Gastrocnemius medialis (tissue), 4 donors: ENCODE measurements at regions not wholly inside any gene's neighbourhood (a gene's known extent, or its start where the extent isn't known, plus 50 kb on each side); places are given as distances from the start of the nearest gene placed in this dataset.

ENCODE experiments used
- ATAC-seq, 2 donors: fragments of 150-250 bp; one replicate each; pipeline ENCODE4 v1.9.1; 2016
- DNase-seq, 2 donors: peaks; one replicate each; pipeline ENCODE4 v3.0.0-alpha.2; 2019
- H3K27ac ChIP-seq, 4 donors: fragments of 200-600 bp; sonication (generic); 1 replicate in 1 of 4; 2 replicates in 3 of 4; pipeline ENCODE4 v1.5.1; 2016 to 2018; ENCODE audit warnings: mild to moderate bottlenecking in 2 of 4, moderate library complexity in 1 of 4
- H3K27me3 ChIP-seq, 3 donors: fragments of 200-600 bp; sonication (generic) in 2 of 3; 1 replicate in 1 of 3; 2 replicates in 2 of 3; pipeline versions ENCODE4 v1.5.1 to v1.6.0; 2016 to 2019; ENCODE audit warnings: mild to moderate bottlenecking in 1 of 3, moderate library complexity in 1 of 3
- H3K36me3 ChIP-seq, 2 donors: fragments of 200-600 bp; sonication (generic) in 1 of 2; one replicate each; pipeline ENCODE4 v1.5.1; 2017 to 2018
- H3K4me1 ChIP-seq, 2 donors: fragments of 200-600 bp; sonication (generic) in 1 of 2; one replicate each; pipeline ENCODE4 v1.5.1; 2016 to 2017; ENCODE audit warnings: mild to moderate bottlenecking in 2 of 2
- H3K4me3 ChIP-seq, 4 donors: fragments of 200-600 bp; sonication (generic) in 3 of 4; 1 replicate in 1 of 4; 2 replicates in 3 of 4; pipeline ENCODE4 v1.5.1; 2016 to 2019; ENCODE audit warnings: mild to moderate bottlenecking in 2 of 4
- H3K9me3 ChIP-seq, 3 donors: fragments of 200-600 bp; sonication (generic) in 2 of 3; 1 replicate in 1 of 3; 2 replicates in 2 of 3; pipeline ENCODE4 v1.5.1; 2016 to 2019
- POLR2A ChIP-seq, 2 donors: fragments of 450-650 bp; IDR thresholded peaks; one replicate each; pipeline ENCODE4 v1.6.1; 2017; ENCODE audit warnings: antibody characterized with exemption in 2 of 2, mild to moderate bottlenecking in 2 of 2, moderate library complexity in 2 of 2
- in situ Hi-C, 4 donors: fragments of 200-750 bp; cut with MboI; loops; one replicate each; pipeline versions ENCODE4 v1.15.0 to v1.8.0; 2017; ENCODE audit warnings: low sequenced_read_pairs in 4 of 4
- intact Hi-C: fragments of 100-400 bp; cut with DNase I; formaldehyde crosslinking; loops from one replicate; pipeline ENCODE4 v1.15.1; 2023; ENCODE audit warnings: low total_unique reads
- TF ChIP-seq, protein P1 (sequence below), 5 experiments: fragments of 450-650 bp in 3 of 5; fragments of 200-600 bp in 2 of 5; sonication (generic) in 2 of 5; IDR thresholded peaks in 4 of 5; conservative IDR thresholded peaks in 1 of 5; 1 replicate in 4 of 5; 2 replicates in 1 of 5; pipeline ENCODE4 v1.5.1; 2016 to 2019; ENCODE audit warnings: antibody characterized with exemption in 5 of 5, mild to moderate bottlenecking in 3 of 5, moderate library complexity in 3 of 5

DNA sequence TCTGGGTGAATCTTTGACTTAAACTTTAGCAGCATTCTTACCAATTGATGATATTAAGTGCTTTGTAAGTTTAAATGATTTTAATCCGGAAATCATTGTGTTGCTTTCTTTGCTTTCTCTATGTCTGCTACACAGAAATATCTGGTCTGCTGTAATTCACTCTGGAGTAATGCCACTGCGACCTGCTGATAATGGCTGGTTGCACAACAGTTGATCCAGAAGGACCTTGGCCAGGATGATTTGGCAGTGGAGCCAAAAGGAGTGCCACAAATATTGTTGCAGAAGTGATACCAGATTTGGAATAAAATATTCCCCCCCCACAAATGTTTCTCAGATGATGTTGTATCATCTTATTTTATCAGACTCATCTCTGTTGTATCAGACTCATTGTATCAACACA lies 2063.9 kb downstream of the MRPL39 start:
- Histone ChIP-seq H3K27me3 (no peaks in the 10 kb centered on the region), H3K4me3 (no peak overlapping the region), H3K4me1 (no peaks in the 10 kb centered on the region), H3K27ac (no peak overlapping the region), H3K9me3 (no peaks in the 10 kb centered on the region), H3K36me3 (no peaks in the 10 kb centered on the region)
- no peak for TF ChIP-seq POLR2A (IDR thresholded peaks at IDR 0.05)
- TF ChIP-seq, protein P1, sequence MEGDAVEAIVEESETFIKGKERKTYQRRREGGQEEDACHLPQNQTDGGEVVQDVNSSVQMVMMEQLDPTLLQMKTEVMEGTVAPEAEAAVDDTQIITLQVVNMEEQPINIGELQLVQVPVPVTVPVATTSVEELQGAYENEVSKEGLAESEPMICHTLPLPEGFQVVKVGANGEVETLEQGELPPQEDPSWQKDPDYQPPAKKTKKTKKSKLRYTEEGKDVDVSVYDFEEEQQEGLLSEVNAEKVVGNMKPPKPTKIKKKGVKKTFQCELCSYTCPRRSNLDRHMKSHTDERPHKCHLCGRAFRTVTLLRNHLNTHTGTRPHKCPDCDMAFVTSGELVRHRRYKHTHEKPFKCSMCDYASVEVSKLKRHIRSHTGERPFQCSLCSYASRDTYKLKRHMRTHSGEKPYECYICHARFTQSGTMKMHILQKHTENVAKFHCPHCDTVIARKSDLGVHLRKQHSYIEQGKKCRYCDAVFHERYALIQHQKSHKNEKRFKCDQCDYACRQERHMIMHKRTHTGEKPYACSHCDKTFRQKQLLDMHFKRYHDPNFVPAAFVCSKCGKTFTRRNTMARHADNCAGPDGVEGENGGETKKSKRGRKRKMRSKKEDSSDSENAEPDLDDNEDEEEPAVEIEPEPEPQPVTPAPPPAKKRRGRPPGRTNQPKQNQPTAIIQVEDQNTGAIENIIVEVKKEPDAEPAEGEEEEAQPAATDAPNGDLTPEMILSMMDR (IDR thresholded peaks at IDR 0.05 in 4 of 5, conservative IDR thresholded peaks at IDR 0.05 in 1 of 5) = no peak
- ATAC-seq (no peak), DNase-seq (no peak)
- in situ Hi-C loops (no loop called here), intact Hi-C loops (no loop called here)

DNA sequence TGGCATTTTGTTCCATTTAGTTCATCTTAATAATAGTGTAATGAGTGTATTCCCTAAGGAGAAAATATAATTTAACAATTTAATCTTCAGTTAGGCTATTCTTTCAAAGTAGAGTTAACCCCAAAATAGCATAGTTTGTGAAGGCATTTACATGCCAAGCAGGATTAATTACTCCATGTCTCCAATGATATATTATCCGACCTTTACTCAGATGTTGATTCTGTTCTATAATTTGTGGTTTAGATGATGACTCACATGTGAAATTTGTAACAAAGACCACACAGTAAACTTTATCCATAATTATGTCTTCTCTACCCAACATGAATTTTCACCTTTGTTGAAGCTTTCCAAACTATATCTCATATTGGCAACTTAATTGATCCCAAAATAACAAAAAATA lies 2065.2 kb downstream of the MRPL39 start:
- H3K4me1 ChIP-seq = no peaks in the 10 kb centered on the region
- DNase-seq (no peak), ATAC-seq (no peak)
- H3K27me3 ChIP-seq = no peaks in the 10 kb centered on the region
- in situ Hi-C loops (no loop called here), intact Hi-C loops (no loop called here)
- H3K9me3 ChIP-seq = no peaks in the 10 kb centered on the region
- TF ChIP-seq, protein P1 (IDR thresholded peaks at IDR 0.05 in 4 of 5, conservative IDR thresholded peaks at IDR 0.05 in 1 of 5) = no peak
- no peak for TF ChIP-seq POLR2A (IDR thresholded peaks at IDR 0.05)
- no peak overlapping the region for H3K4me3 ChIP-seq
- no peak overlapping the region for H3K27ac ChIP-seq
- H3K36me3 ChIP-seq = no peaks in the 10 kb centered on the region

DNA sequence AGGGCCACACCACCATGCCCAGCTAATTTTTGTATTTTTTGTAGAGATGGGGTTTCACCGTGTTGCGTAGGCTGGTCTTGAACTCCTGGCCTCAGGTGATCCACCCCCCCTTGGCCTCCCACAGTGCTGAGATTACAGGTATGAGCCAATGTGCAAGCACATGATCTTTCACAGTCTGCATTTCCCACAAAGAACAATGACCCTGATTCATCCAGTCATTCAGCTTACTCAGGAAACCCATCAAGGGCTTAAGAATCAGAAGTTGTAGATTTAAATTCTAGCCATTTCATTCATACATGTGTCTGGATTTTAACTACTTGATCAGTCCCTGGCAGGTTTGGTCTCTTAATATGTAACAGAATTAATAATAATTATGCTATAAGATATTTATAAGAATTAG lies 2065.7 kb downstream of the MRPL39 start:
- DNase-seq (no peak), ATAC-seq (no peak)
- H3K27me3 ChIP-seq = no peaks in the 10 kb centered on the region
- H3K27ac ChIP-seq = no peak overlapping the region
- in situ Hi-C loops (no loop called here), intact Hi-C loops (no loop called here)
- no peaks in the 10 kb centered on the region for H3K36me3 ChIP-seq
- TF ChIP-seq, protein P1 (IDR thresholded peaks at IDR 0.05 in 4 of 5, conservative IDR thresholded peaks at IDR 0.05 in 1 of 5) = no peak
- no peak for TF ChIP-seq POLR2A (IDR thresholded peaks at IDR 0.05)
- no peaks in the 10 kb centered on the region for H3K4me1 ChIP-seq
- H3K4me3 ChIP-seq = no peak overlapping the region
- no peaks in the 10 kb centered on the region for H3K9me3 ChIP-seq

DNA sequence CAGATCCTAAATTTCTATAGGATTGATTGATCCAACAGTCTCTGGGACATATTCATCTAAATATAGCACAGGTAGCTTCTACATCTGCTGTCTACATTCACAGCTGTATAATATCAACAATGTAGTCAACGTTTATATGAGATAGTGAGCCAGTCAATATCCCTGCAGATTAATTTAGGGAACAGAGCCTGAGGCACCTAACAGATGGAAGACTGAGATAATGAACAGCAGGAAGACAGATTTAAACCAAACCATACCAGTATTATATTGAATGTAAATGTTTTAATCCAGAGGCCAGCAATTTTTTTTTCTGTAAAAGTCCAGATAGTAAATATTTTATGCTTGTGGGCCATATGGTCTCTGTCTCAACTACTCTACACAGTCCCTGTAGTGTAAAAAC lies 2072.4 kb downstream of the MRPL39 start:
- no peak for DNase-seq
- H3K4me1 ChIP-seq = no peaks in the 10 kb centered on the region
- intact Hi-C loops = no loop called here
- H3K27me3 ChIP-seq = no peaks in the 10 kb centered on the region
- in situ Hi-C loops = no loop called here
- no peak overlapping the region for H3K27ac ChIP-seq
- H3K4me3 ChIP-seq = no peak overlapping the region
- H3K9me3 ChIP-seq = no peaks in the 10 kb centered on the region
- H3K36me3 ChIP-seq = no peaks in the 10 kb centered on the region
- TF ChIP-seq, protein P1 (IDR thresholded peaks at IDR 0.05 in 4 of 5, conservative IDR thresholded peaks at IDR 0.05 in 1 of 5) = no peak
- no peak for TF ChIP-seq POLR2A (IDR thresholded peaks at IDR 0.05)
- no peak for ATAC-seq

DNA sequence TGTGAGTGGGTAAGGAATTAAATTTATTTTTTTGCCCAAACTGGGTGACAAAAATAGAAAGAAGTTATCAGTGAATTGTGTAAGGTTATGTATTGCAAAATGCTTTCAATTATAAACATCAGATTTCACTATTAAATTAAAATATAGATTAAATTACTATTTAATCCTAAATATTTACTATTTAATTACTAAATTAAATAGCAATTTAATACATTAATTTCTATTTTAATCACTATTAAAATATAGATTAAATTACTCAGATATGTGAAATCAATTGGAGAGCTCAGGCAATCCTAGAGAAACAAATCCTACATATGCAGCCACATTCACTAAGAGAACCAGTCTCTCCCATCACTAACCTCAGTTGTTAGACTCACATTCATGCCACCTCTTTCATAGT lies 2075.8 kb downstream of the MRPL39 start:
- no peak overlapping the region for H3K4me3 ChIP-seq
- DNase-seq (no peak), ATAC-seq (no peak)
- no peaks in the 10 kb centered on the region for H3K4me1 ChIP-seq
- H3K27ac ChIP-seq = no peak overlapping the region
- H3K36me3 ChIP-seq = no peaks in the 10 kb centered on the region
- in situ Hi-C loops = no loop called here
- TF ChIP-seq POLR2A (IDR thresholded peaks at IDR 0.05) = no peak
- TF ChIP-seq, protein P1 (IDR thresholded peaks at IDR 0.05 in 4 of 5, conservative IDR thresholded peaks at IDR 0.05 in 1 of 5) = no peak
- H3K27me3 ChIP-seq = no peaks in the 10 kb centered on the region
- intact Hi-C loops = no loop called here
- no peaks in the 10 kb centered on the region for H3K9me3 ChIP-seq
